GM19025 (cell line): ENCODE measurements at regions not wholly inside any gene's neighbourhood (a gene's known extent, or its start where the extent isn't known, plus 50 kb on each side); places are given as distances from the start of the nearest gene placed in this dataset.
"Not testable (repeated sequence)": the region's sequence is repeated elsewhere in the genome, so short reads cannot be mapped to it uniquely, and the experiment has no call there.

Source experiments
- ATAC-seq: cut with Tn5 transposase; IDR thresholded peaks from one replicate; pipeline ENCODE4 v1.9.1; 2021; ENCODE audit warnings: mild to moderate bottlenecking, low read depth, moderate library complexity; ENCODE audit not compliant: unreplicated experiment

DNA sequence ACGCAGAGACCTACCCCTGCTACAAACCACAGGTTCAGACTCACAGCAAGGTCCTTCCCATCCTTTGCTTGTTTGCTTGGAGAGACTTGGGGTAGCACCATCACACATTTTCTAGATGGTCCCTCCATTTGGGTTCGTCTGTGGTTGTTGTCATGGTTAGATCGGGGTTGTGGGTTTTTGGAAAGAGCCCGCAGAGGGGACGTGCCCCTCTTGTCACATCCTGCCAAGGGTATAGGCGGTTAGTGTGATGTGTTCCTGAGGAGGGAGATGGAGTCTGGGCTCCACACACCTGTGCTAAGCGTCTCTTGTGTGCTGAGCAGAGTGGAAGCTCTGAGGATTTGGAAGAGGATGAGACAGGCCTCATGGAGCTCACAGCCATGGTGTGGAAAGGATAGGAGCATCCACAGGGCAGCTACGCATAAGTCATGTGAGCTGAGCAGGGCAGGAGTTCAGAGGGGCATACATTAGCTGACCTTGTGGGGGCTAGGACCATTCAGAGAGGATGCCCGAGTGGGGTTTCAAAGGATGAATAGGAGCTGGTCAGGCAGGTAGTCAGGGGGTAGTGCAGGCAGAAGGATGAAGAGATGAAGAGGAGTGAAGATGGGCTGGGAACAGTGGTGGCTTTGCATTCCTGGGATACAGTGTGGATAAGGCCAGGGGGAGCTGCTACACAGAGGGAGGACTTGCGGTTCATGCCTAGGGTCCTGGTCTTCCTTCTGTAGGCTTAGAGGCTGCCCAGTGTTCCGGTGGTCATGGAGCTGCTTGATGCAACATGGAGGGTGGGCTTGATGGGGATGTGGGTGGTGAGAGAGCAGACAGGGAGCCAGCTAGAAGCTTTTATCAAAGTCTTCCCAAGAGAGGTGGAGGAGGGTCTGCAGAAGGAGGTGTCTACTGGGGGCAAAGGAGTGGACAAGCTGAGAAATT, 62.9 kb downstream of the ACKR3 start:
- ATAC-seq = no peak

DNA sequence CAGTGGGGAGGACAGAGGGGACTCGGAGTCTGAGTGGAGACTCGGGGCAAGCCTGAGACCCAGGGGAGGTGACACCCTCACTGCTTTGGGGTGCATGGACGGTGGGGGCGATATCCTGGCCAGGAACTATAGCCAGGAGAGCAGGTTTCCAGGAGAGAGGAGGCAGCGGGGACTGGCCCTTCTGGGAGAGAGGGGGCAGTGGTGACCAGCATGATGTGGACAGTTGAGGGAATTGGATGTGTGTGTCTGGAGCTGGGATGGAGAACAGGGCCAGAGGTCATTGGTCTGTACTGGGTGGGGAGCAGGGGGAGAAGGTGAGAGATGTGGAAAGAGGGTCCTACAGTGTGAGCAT, 63.6 kb downstream of the ACKR3 start:
- no peak for ATAC-seq

DNA sequence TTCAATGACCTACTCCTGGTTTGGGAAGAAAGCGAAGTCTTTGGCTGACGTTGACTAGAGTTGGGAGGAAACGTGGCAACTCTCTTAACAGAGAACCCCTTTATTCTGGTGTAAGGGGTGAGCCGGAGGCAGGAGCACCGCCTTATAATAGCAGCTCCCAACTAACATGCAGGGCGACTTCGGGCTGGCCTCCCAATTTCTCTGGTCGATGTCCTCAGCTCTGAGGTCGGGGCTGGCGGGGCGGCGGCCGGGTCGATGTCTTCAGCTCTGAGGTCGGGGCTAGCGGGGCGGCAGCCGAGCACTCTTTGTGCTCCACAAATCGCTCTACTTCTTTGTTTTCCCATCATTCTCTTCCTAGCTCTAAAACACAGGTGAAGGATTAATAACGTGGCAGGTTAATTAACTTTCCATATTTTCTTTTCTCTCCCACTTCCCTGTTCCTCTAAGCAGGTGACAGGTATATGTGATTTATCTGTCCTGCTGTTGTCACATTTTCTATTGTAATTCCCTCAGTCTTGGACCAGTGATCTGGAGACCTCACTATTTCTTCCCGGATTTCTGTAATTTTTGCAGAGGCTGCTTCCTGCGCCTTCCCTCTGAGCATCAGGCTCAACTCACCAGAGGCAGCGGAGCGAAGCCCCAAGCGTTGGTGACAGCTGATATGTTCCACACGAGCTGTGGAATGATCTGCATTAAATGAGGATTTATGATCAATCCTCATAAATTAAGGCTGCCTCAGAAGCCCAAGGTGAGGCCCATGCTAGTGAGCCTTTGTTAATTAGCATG, 64.3 kb downstream of the ACKR3 start:
- no peak for ATAC-seq

- no peak for ATAC-seq
These were observed 66.6 kb downstream of the ACKR3 start for GRCh38 chr2:236636261-236636660.

- ATAC-seq = no peak
These were observed 67.3 kb downstream of the ACKR3 start for GRCh38 chr2:236636714-236637470.

- no peak for ATAC-seq
These were observed 68.3 kb downstream of the ACKR3 start for GRCh38 chr2:236637686-236638569.

DNA sequence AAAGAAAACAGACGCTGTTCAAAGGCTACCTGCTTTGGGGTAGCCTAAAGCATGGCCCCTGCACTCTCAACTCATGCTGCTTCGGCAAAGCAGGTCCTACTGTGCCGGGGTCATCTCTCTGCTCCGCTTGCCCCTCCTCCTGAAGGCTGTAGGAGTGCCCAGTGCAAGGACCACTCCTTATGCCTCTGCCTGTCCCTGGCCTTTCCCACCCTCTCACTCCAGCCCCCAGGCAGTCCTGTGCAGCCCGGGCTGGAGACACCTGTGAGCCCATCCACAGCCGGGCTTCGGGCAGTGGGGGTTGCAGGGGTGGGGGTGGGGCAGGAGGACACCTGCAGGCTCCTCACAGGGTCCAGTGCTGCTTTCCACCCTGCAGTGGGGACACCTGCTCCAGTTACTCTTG, 69.1 kb downstream of the ACKR3 start:
- ATAC-seq = no peak

DNA sequence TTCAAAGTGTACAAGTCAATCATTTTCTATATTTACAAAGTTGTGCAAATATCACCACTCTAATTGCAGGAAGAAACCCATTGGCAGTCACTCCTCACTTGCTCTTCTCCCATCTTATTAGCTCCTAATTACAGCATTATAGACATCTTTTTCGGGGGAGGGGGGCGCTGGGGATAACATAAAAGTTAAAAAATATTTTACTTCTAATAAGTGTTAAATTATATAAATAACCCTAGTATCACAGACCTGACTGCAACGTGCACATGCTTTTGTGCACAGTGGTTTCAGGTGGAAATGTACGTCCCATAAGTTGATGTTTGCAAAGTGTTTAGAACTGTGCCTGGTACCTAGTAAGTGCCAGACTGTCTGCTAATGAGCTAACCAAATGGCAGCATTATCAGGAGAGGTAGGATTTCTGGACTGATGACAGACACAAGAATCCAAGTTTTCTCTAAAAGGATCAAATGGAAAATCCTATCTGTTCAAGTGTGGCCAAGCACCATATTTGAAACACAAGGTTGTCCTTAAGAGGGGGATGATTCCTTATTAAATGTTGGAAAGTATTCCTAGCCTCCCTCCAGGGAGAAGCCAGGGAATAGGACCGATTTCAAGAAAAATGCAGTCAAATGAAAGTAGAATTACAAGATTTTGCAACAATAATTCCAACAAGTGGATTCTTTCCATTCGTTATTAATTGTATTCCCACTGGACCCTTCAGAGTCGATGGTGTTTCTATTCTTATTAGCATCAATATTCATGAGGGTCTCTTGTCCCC, 70.0 kb downstream of the ACKR3 start:
- no peak for ATAC-seq

DNA sequence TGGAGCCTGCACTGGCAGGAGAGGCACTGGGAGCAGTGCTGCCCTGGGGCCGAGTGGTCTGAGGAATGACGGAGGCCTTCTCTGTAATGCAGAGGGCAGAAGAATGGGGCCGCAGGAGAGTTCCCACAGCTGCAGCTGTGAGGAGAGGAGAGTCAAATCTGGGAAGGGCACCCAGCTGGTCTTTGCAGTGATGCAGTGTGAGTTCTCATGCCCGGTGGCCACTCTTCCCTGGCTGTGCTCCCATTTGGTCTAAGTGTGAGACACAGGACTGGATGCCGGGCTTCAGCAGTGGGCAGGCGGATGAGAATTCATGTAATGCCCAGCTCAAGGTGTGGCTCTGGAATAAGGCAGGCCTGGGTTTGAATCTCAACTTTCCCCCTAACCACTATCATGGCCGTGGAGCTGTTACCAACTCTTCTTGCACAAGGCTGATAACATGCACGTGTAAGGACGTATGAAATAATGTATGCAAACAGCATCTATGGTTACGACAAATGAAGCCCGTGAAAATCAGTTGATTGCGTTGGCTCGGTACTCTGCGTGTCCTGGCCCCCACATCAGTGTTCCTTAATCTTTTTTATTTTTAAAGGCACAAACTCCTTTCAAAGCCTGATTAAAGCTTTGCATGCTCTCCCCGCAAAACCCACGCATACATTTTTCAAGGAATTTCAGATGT, 71.6 kb downstream of the ACKR3 start:
- ATAC-seq = no peak

GRCh38 chr2:236642125-236642524, 72.5 kb downstream of the ACKR3 start:
- ATAC-seq = no peak

GRCh38 chr2:236642584-236643291, 73.1 kb downstream of the ACKR3 start:
- no peak for ATAC-seq

DNA sequence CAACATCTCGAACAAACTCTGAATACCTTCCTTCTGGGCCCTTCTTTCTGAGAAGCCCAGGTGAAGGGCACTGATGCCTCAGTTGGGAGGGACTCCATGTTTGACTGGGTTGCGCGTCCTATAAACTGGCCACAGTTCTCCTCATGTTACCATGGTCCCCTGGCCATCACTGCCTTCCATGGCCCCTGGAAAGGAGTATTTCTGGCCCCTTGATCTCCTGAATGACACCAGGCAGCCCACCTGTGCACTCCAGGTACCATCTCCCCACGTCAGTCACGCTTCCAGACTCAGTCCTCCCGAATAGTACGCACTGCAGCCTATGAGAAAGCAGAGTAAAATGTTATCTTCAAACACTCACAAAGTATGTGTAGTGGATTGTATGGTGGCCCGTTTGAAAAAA, 73.9 kb downstream of the ACKR3 start:
- ATAC-seq = no peak

GRCh38 chr2:236644067-236644466, 74.4 kb downstream of the ACKR3 start:
- no peak for ATAC-seq

DNA sequence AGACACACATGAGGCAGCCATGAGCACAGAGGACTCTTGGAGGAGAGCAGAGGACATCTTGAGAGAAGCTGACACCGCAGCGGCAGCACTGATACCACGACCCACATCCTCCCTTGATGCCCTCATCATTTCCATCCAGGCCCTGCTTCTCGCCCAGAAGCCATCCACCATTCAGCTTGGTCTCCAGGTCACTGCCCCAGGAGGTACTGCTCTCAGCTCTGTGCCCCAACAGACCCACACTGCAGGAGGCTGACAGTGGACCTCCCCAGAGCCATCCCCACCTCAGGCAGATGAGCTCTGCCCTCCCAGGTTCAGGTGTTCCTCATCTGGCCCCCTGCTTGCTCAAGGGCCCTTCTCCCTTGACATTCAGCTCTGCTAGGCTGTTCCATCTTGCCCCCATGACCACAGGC, 74.9 kb downstream of the ACKR3 start:
- no peak for ATAC-seq

- not testable (repeated sequence) for ATAC-seq
These were observed 75.5 kb downstream of the ACKR3 start for GRCh38 chr2:236645141-236645540.

DNA sequence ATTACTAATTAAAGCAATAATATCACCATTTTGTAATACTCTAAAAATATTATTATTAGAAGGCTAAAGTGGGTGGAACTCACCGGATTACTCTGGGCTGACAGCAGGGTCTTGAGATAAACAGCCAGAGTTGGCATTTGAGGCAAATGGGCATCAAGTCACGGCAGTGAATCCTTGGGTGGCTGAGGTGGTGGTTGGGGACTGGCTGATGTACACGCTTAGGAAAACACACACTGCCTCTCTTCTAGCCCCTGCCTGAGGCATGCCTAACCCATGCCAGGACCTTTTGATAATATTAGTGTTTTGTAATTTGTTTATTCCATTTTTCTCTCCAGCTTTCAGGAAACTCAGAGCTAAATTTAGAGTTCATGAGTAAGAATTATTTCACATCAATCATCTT, 76.8 kb downstream of the ACKR3 start:
- no peak for ATAC-seq

GRCh38 chr2:236646871-236647270, 77.2 kb downstream of the ACKR3 start:
- no peak for ATAC-seq

GRCh38 chr2:236647621-236648020, 78.0 kb downstream of the ACKR3 start:
- ATAC-seq = no peak
